Mesenchymal stem cell (in vitro differentiated cells and primary cell): ENCODE measurements at regions not wholly inside any gene's neighbourhood (a gene's known extent, or its start where the extent isn't known, plus 50 kb on each side); places are given as distances from the start of the nearest gene placed in this dataset.

Source experiments
- DNase-seq: peaks from one replicate; pipeline ENCODE4 v3.0.0-alpha.2; 2013
- H2AFZ ChIP-seq: one replicate; pipeline ENCODE4 v1.6.1; 2013; ENCODE audit warnings: low read depth, mild to moderate bottlenecking, control low read depth, inconsistent platforms, low read length, moderate library complexity
- H2AK5ac ChIP-seq: 2 replicates; pipeline ENCODE4 v1.6.1; 2013; ENCODE audit warnings: low read length, moderate library complexity, mild to moderate bottlenecking, inconsistent platforms; ENCODE audit not compliant: severe bottlenecking
- H2BK120ac ChIP-seq: one replicate; pipeline ENCODE4 v1.6.1; 2013; ENCODE audit warnings: low read depth, mild to moderate bottlenecking, inconsistent platforms, low read length, moderate library complexity
- H2BK12ac ChIP-seq, 2 experiments: one replicate each; pipeline ENCODE4 v1.6.1; 2013; ENCODE audit warnings: inconsistent platforms in 2 of 2, low read length in 2 of 2, mild to moderate bottlenecking in 2 of 2, moderate library complexity in 2 of 2, control low read depth in 1 of 2
- H2BK15ac ChIP-seq: one replicate; pipeline ENCODE4 v1.6.1; 2013; ENCODE audit warnings: mild to moderate bottlenecking, low read depth, inconsistent platforms; ENCODE audit not compliant: poor library complexity, severe bottlenecking
- H2BK5ac ChIP-seq: 2 replicates; pipeline ENCODE4 v1.6.1; 2013; ENCODE audit warnings: low read depth, mild to moderate bottlenecking, low read length, control low read depth, inconsistent platforms; ENCODE audit not compliant: poor library complexity, severe bottlenecking
- H3K14ac ChIP-seq, 2 experiments: one replicate each; pipeline ENCODE4 v1.6.1; 2013; ENCODE audit warnings: inconsistent platforms in 2 of 2, low read length in 2 of 2, control low read depth in 1 of 2, mild to moderate bottlenecking in 1 of 2, moderate library complexity in 1 of 2
- H3K18ac ChIP-seq, 2 experiments: one replicate each; pipeline ENCODE4 v1.6.1; 2013; ENCODE audit warnings: inconsistent platforms in 2 of 2, low read length in 2 of 2, control low read depth in 1 of 2, low read depth in 1 of 2, mild to moderate bottlenecking in 1 of 2
- H3K23ac ChIP-seq, 2 experiments: one replicate each; pipeline ENCODE4 v1.6.1; 2013; ENCODE audit warnings: inconsistent platforms in 2 of 2, low read length in 2 of 2, mild to moderate bottlenecking in 2 of 2, moderate library complexity in 2 of 2, control low read depth in 1 of 2
- H3K27ac ChIP-seq: 2 replicates; pipeline ENCODE4 v1.5.1; 2013; ENCODE audit warnings: mild to moderate bottlenecking, moderate library complexity, low read length, control low read depth, inconsistent platforms; ENCODE audit not compliant: poor library complexity, severe bottlenecking
- H3K27me3 ChIP-seq, 2 experiments: 2 replicates each; pipeline versions ENCODE4 v1.6.1 to v1.7.0; 2013; ENCODE audit warnings: low read length in 2 of 2, mild to moderate bottlenecking in 2 of 2, moderate library complexity in 2 of 2, control low read depth in 1 of 2, inconsistent platforms in 1 of 2; ENCODE audit not compliant: control insufficient read depth in 1 of 2, insufficient read depth in 1 of 2
- H3K36me3 ChIP-seq, 2 experiments: 2 replicates each; pipeline versions ENCODE4 v1.6.1 to v1.7.0; 2013; ENCODE audit warnings: low read length in 2 of 2, control low read depth in 1 of 2, inconsistent platforms in 1 of 2, low read depth in 1 of 2, mild to moderate bottlenecking in 1 of 2; ENCODE audit not compliant: insufficient read depth in 2 of 2, control insufficient read depth in 1 of 2
- H3K4ac ChIP-seq, 2 experiments: one replicate each; pipeline ENCODE4 v1.6.1; 2013; ENCODE audit warnings: inconsistent platforms in 2 of 2, low read length in 2 of 2, mild to moderate bottlenecking in 2 of 2, moderate library complexity in 2 of 2, control low read depth in 1 of 2, low read depth in 1 of 2
- H3K4me1 ChIP-seq: 2 replicates; pipeline ENCODE4 v1.6.1; 2013; ENCODE audit warnings: low read depth, low read length, control low read depth; ENCODE audit not compliant: control insufficient read depth, insufficient read depth
- H3K4me2 ChIP-seq: 2 replicates; pipeline ENCODE4 v1.6.1; 2013; ENCODE audit warnings: low read length, mild to moderate bottlenecking, inconsistent platforms; ENCODE audit not compliant: poor library complexity, severe bottlenecking
- H3K4me3 ChIP-seq, 2 experiments: 2 replicates each; pipeline versions ENCODE4 v1.5.1 to v1.7.0; 2013; ENCODE audit warnings: low read length in 2 of 2, mild to moderate bottlenecking in 2 of 2, control low read depth in 1 of 2, low read depth in 1 of 2; ENCODE audit not compliant: insufficient read depth in 1 of 2
- H3K79me1 ChIP-seq: replicated peaks from 2 replicates; pipeline ENCODE4 v1.6.1; 2013; ENCODE audit warnings: mild to moderate bottlenecking, control low read depth, low read length, inconsistent platforms; ENCODE audit not compliant: poor library complexity, severe bottlenecking
- H3K9ac ChIP-seq: 2 replicates; pipeline ENCODE4 v1.7.0; 2013; ENCODE audit warnings: mild to moderate bottlenecking, low read length, moderate library complexity
- H3K9me3 ChIP-seq: 2 replicates; pipeline ENCODE4 v1.7.0; 2013; ENCODE audit warnings: mild to moderate bottlenecking, low read length; ENCODE audit not compliant: control insufficient read depth
- H4K8ac ChIP-seq: one replicate; pipeline ENCODE4 v1.6.1; 2013; ENCODE audit warnings: inconsistent platforms, mild to moderate bottlenecking, low read length, moderate library complexity
- H4K91ac ChIP-seq: one replicate; pipeline ENCODE4 v1.6.1; 2013; ENCODE audit warnings: mild to moderate bottlenecking, low read length, inconsistent platforms
- WGBS: methylation state at CpG from one replicate; pipeline ENCODE4 v1.1.7; 2013; ENCODE audit warnings: mixed read lengths; 5-methylcytosine and 5-hydroxymethylcytosine counted together

DNA sequence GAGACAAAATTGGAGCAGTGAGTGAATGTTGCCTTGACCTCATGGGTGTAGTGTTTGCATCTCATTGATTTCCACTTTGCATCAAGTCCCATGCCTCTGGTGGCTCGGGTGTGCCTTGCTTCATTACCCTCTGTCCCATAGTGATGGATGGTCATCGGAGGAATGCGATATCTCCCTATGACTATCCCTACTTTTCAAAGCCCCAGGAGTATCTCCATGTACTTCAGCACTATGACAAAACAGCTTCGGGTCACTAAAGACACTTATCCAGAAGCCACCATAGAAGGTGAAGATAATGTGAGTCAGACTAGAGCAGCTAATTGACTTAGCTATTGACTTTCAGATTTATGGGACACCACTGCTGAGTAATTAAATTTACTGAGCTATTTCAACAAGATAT lies 355.1 kb upstream of the CCDC196 start:
- no peak overlapping the region for H3K27ac ChIP-seq
- H3K4me3 ChIP-seq = no peak overlapping the region
- H4K8ac ChIP-seq = no peak overlapping the region
- H2BK15ac ChIP-seq = no peak overlapping the region
- no peak for DNase-seq
- H3K9ac ChIP-seq = no peak overlapping the region
- no peaks in the 10 kb centered on the region for H3K4me1 ChIP-seq
- H3K4me2 ChIP-seq = no peak overlapping the region
- H2AK5ac ChIP-seq = no peak overlapping the region
- 75% methylated on average over 3 of the region's 4 CpGs for WGBS
- H3K4ac ChIP-seq = no peak overlapping the region
- no peak overlapping the region for H3K18ac ChIP-seq
- H3K36me3 ChIP-seq = no peaks in the 10 kb centered on the region
- H2BK12ac ChIP-seq = no peak overlapping the region
- H2BK5ac ChIP-seq = no peak overlapping the region
- H3K79me1 ChIP-seq = no peaks in the 10 kb centered on the region
- H2BK120ac ChIP-seq = no peak overlapping the region
- H3K9me3 ChIP-seq = no peaks in the 10 kb centered on the region
- no peak overlapping the region for H2AFZ ChIP-seq
- no peak overlapping the region for H4K91ac ChIP-seq
- H3K23ac ChIP-seq = no peak overlapping the region
- no peak overlapping the region for H3K14ac ChIP-seq
- no peaks in the 10 kb centered on the region for H3K27me3 ChIP-seq

- Histone ChIP-seq H3K4ac (no peak overlapping the region), H4K8ac (no peak overlapping the region), H3K36me3 (no peaks in the 10 kb centered on the region), H2AK5ac (no peak overlapping the region), H3K4me3 (no peak overlapping the region), H2BK12ac (no peak overlapping the region), H3K18ac (no peak overlapping the region), H3K27ac (no peak overlapping the region), H3K9ac (no peak overlapping the region), H2BK5ac (no peak overlapping the region), H3K14ac (no peak overlapping the region), H3K4me2 (no peak overlapping the region), H3K27me3 (no peaks in the 10 kb centered on the region), H4K91ac (no peak overlapping the region), H2BK15ac (no peak overlapping the region), H2AFZ (no peak overlapping the region), H3K9me3 (no peaks in the 10 kb centered on the region), H3K4me1 (no peaks in the 10 kb centered on the region), H2BK120ac (no peak overlapping the region), H3K79me1 (no peaks in the 10 kb centered on the region), H3K23ac (no peak overlapping the region)
- DNase-seq = no peak
Measured at GRCh38 chr14:66133666-66134065, 352.5 kb upstream of the CCDC196 start.

- Histone ChIP-seq H3K4ac (no peak overlapping the region), H3K4me3 (no peak overlapping the region), H3K4me1 (no peaks in the 10 kb centered on the region), H3K14ac (no peak overlapping the region), H2BK12ac (no peak overlapping the region), H4K8ac (no peak overlapping the region), H2AK5ac (no peak overlapping the region), H3K18ac (no peak overlapping the region), H2BK120ac (no peak overlapping the region), H3K23ac (no peak overlapping the region), H3K79me1 (no peaks in the 10 kb centered on the region), H2BK15ac (no peak overlapping the region), H3K27me3 (peaks cover 0 to 1% of the 10 kb centered on the region in 2 experiments), H4K91ac (no peak overlapping the region), H3K9me3 (no peaks in the 10 kb centered on the region), H3K4me2 (no peak overlapping the region), H3K27ac (no peak overlapping the region), H3K9ac (no peak overlapping the region), H3K36me3 (no peaks in the 10 kb centered on the region), H2AFZ (no peak overlapping the region), H2BK5ac (no peak overlapping the region)
- DNase-seq = no peak
- 97% methylated on average over 2 of the region's 2 CpGs for WGBS
Measured at GRCh38 chr14:66135831-66136230, 350.3 kb upstream of the CCDC196 start.

- no peak overlapping the region for H3K18ac ChIP-seq
- H3K36me3 ChIP-seq = no peaks in the 10 kb centered on the region
- no peak for DNase-seq
- no peak overlapping the region for H2BK12ac ChIP-seq
- no peak overlapping the region for H2BK5ac ChIP-seq
- no peak overlapping the region for H2BK120ac ChIP-seq
- no peak overlapping the region for H3K9ac ChIP-seq
- no peaks in the 10 kb centered on the region for H3K9me3 ChIP-seq
- H3K23ac ChIP-seq = no peak overlapping the region
- WGBS = 76% methylated on average over 8 of the region's 8 CpGs
- no peaks in the 10 kb centered on the region for H3K4me1 ChIP-seq
- H2BK15ac ChIP-seq = no peak overlapping the region
- no peak overlapping the region for H4K91ac ChIP-seq
- H4K8ac ChIP-seq = no peak overlapping the region
- H3K4me3 ChIP-seq = no peak overlapping the region
- no peak overlapping the region for H3K14ac ChIP-seq
- no peak overlapping the region for H3K4ac ChIP-seq
- H3K27me3 ChIP-seq = peaks cover 0 to 2% of the 10 kb centered on the region in 2 experiments
- no peak overlapping the region for H2AFZ ChIP-seq
- H3K27ac ChIP-seq = no peak overlapping the region
- H3K4me2 ChIP-seq = no peak overlapping the region
- H3K79me1 ChIP-seq = no peaks in the 10 kb centered on the region
- H2AK5ac ChIP-seq = no peak overlapping the region
Measured at GRCh38 chr14:66137081-66137480, 349.1 kb upstream of the CCDC196 start.
